ENCODE measurements at regions not wholly inside any gene's neighbourhood (a gene's known extent, or its start where the extent isn't known, plus 50 kb on each side); places are given as distances from the start of the nearest gene placed in this dataset.

DNA sequence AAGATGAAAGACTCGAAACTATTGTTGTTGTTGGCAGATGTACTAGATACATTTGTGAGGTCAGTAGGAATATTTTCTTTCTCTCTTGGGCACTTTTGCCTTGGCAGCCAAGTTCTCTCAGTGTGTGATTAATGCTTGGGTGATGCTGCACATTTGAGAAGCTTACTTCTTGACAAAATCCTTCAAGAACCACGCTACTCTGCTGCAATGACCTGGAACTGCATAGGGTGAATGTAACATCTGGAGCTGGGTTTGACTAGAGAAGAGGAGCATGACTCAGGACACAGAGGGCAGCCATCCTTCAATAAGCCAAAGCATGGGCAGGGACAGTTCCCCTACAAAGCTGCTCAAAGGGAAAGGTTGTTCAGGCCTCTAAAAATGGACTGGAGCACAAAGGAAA, 75.5 kb upstream of the PUM3 start:
- TF ChIP-seq, protein P1, sequence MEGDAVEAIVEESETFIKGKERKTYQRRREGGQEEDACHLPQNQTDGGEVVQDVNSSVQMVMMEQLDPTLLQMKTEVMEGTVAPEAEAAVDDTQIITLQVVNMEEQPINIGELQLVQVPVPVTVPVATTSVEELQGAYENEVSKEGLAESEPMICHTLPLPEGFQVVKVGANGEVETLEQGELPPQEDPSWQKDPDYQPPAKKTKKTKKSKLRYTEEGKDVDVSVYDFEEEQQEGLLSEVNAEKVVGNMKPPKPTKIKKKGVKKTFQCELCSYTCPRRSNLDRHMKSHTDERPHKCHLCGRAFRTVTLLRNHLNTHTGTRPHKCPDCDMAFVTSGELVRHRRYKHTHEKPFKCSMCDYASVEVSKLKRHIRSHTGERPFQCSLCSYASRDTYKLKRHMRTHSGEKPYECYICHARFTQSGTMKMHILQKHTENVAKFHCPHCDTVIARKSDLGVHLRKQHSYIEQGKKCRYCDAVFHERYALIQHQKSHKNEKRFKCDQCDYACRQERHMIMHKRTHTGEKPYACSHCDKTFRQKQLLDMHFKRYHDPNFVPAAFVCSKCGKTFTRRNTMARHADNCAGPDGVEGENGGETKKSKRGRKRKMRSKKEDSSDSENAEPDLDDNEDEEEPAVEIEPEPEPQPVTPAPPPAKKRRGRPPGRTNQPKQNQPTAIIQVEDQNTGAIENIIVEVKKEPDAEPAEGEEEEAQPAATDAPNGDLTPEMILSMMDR (IDR thresholded peaks at IDR 0.05): no peak
- no peak for TF ChIP-seq POLR2A (IDR thresholded peaks at IDR 0.05)

All from lower leg skin (tissue), 3 donors.